ENCODE measurements at regions not wholly inside any gene's neighbourhood (a gene's known extent, or its start where the extent isn't known, plus 50 kb on each side); places are given as distances from the start of the nearest gene placed in this dataset.

DNA sequence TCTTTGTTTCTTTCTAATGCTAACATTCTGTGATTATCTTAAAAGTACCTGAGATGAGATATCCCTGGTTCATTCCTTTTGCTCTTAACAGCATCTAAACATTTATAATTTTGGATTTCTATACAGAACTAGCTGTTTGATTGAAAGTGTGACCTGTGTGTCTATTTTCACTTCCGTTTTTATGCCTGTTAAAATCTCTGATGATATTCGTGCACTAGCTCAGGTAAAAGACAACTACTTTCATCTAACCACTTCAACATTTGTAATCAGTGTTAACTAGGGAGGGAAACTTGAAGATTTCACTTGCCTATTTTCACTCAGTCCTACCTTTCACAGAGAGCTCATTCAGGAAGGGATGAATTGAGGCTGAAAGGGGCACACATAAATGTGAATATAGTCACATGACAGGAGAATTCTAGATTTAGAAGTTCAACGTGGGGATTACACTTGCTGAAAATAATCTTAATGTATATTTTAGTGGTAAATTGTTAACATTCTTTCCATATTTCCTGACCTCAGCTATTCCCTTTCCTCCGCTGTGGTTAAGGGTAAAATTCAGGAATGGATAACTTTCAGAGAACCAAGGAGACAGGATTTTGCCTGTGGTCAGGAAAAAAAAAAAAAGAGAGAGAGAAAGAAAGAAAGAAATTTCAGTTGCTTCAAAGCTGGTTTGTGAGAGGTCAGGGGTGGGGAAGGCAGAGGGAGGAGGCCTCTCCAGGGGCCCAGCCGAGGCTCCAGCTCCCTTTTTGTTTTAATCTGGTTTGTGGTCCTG, 159.8 kb upstream of the TSC22D2 start:
- TF ChIP-seq CTCF (IDR thresholded peaks at IDR 0.05) (no peak), POLR2AphosphoS5 (IDR thresholded peaks at IDR 0.05) (no peak), POLR2A (IDR thresholded peaks at IDR 0.05; ENCODE audit: low read depth) (no peak)
